Heart right ventricle (tissue), 16 donors: ENCODE measurements at regions not wholly inside any gene's neighbourhood (a gene's known extent, or its start where the extent isn't known, plus 50 kb on each side); places are given as distances from the start of the nearest gene placed in this dataset.

Source experiments
- ATAC-seq, 8 donors: fragments of 200-7000 bp; cut with Tn5 transposase; one replicate each; pipeline ENCODE4 v1.9.1; 2020; ENCODE audit warnings: mild to moderate bottlenecking in 8 of 8, moderate library complexity in 8 of 8, moderate number of reproducible peaks in 1 of 8
- DNase-seq, 2 donors: peaks; one replicate each; pipeline ENCODE4 v3.0.0-alpha.2; 2020
- H3K27ac ChIP-seq, 10 donors: fragments of 200-600 bp; sonication (generic) in 2 of 10; one replicate each; pipeline versions ENCODE4 v1.5.0 to v1.8.0; 2020 to 2022; ENCODE audit warnings: mild to moderate bottlenecking in 3 of 10
- H3K27me3 ChIP-seq, 7 donors: fragments of 200-600 bp; one replicate each; pipeline ENCODE4 v1.8.0; 2021 to 2022; ENCODE audit warnings: mild to moderate bottlenecking in 2 of 7
- H3K36me3 ChIP-seq, 9 donors: fragments of 200-600 bp; sonication (generic) in 1 of 9; one replicate each; pipeline versions ENCODE4 v1.5.0 to v1.8.0; 2020 to 2022; ENCODE audit warnings: mild to moderate bottlenecking in 2 of 9
- H3K4me1 ChIP-seq, 9 donors: fragments of 200-600 bp; sonication (generic) in 1 of 9; one replicate each; pipeline versions ENCODE4 v1.5.0 to v1.8.0; 2020 to 2022; ENCODE audit warnings: mild to moderate bottlenecking in 4 of 9
- H3K4me3 ChIP-seq, 10 donors: fragments of 200-600 bp; sonication (generic) in 2 of 10; one replicate each; pipeline versions ENCODE4 v1.5.0 to v1.8.0; 2020 to 2022; ENCODE audit warnings: mild to moderate bottlenecking in 7 of 10, moderate library complexity in 2 of 10
- H3K9me3 ChIP-seq, 11 donors: fragments of 200-600 bp in 10 of 11; sonication (generic) in 2 of 11; one replicate each; pipeline versions ENCODE4 v1.5.0 to v1.8.0; 2013 to 2022; ENCODE audit warnings: mild to moderate bottlenecking in 2 of 11, control low read depth in 1 of 11, moderate library complexity in 1 of 11
- CTCF ChIP-seq, 9 donors: fragments of 200-600 bp; sonication (generic) in 2 of 9; IDR thresholded peaks; one replicate each; pipeline versions ENCODE4 v1.5.0 to v1.8.0; 2021 to 2022; ENCODE audit warnings: antibody characterized with exemption in 9 of 9, mild to moderate bottlenecking in 5 of 9, moderate library complexity in 1 of 9
- WGBS, 2 donors: extraction: QIAGEN DNeasy Blood & Tissue Kit; methylation state at CpG; one replicate each; pipeline ENCODE4 v1.1.7; 2013; ENCODE audit warnings: inconsistent platforms in 1 of 2; 5-methylcytosine and 5-hydroxymethylcytosine counted together
- intact Hi-C, 10 donors: fragments of 100-400 bp; cut with DNase I; formaldehyde crosslinking; loops; one replicate each; pipeline versions ENCODE4 v1.11.1 to v1.14.2; 2022
- donor health status: Arrhythmogenic right ventricular cardiomyopathy.
- donor health status: ischemic (EF 13 %, LVEDD 7.1; RV severe dilation, severe dysfunction).
- donor health status: healthy with polysubstance abuse.
- donor health status: DM: no; HTN: yes; CAD: no.
- donor health status: DM: no; HTN: no; CAD: no.
- donor health status: ischemic (EF 25% LVEDD 6.9; RV normal size, moderate dysfunction).
- donor health status: ischemic (EF 25% LVEDD 5.7; RV mildly dilated, moderate dysfunction).
- donor health status: healthy.
- donor health status: DM: yes; HTN: yes; CAD: no.
- donor health status: Ischemic cardiomyopathy.
- donor health status: ischemic (EF 35%, LVEDD 5.7; RV mildly dilated, moderate dysfunction).
- donor health status: nonischemic (EF 11% LVEDD 7.7; RV severe dilation, severe dysfunction).
- donor health status: DM: yes; HTN: yes; CAD: no.
- donor health status: PGD.
- donor health status: ischemic (EF 29% LVEDD 5.4; RV normal size, mild dysfunction).
- donor health status: nonischemic (EF 23%, LVEDD 6.1; RV moderate dilation, normal function).

GRCh38 chr13:80118506-80118905 lies 222.4 kb downstream of the SPRY2 start:
- ATAC-seq: no peak
- 95 to 98% methylated on average over 1 of the region's 1 CpG for WGBS, 2 donors
- no peak overlapping the region for H3K27ac ChIP-seq

GRCh38 chr13:80118099-80118498 lies 222.8 kb downstream of the SPRY2 start:
- Histone ChIP-seq H3K4me3 (no peak overlapping the region), H3K27me3 (no peaks in the 10 kb centered on the region), H3K36me3 (no peaks in the 10 kb centered on the region), H3K27ac (no peak overlapping the region), H3K9me3 (peaks cover 0 to 6% (median 0%) of the 10 kb centered on the region in 11 donors), H3K4me1 (no peaks in the 10 kb centered on the region)
- DNase-seq (no peak), ATAC-seq (no peak)
- intact Hi-C loops: no loop called here
- no peak for TF ChIP-seq CTCF (IDR thresholded peaks at IDR 0.05)
- WGBS, 2 donors: 97 to 100% methylated on average over 1 of the region's 1 CpG

More at GRCh38 chr13:80118506-80118905, 222.4 kb downstream of the SPRY2 start:
- DNase-seq: no peak
- Histone ChIP-seq H3K36me3 (no peaks in the 10 kb centered on the region), H3K4me1 (no peaks in the 10 kb centered on the region), H3K4me3 (no peak overlapping the region), H3K27me3 (no peaks in the 10 kb centered on the region), H3K9me3 (peaks cover 0 to 6% (median 0%) of the 10 kb centered on the region in 11 donors)
- intact Hi-C loops: no loop called here
- TF ChIP-seq CTCF (IDR thresholded peaks at IDR 0.05): no peak

- WGBS, 2 donors: 90 to 92% methylated on average over 2 of the region's 2 CpGs
- H3K9me3 ChIP-seq: peaks cover 0 to 6% (median 0%) of the 10 kb centered on the region in 11 donors
- no peaks in the 10 kb centered on the region for H3K27me3 ChIP-seq
- intact Hi-C loops: no loop called here
- H3K4me1 ChIP-seq: no peaks in the 10 kb centered on the region
- H3K36me3 ChIP-seq: no peaks in the 10 kb centered on the region
- H3K4me3 ChIP-seq: no peak overlapping the region
- ATAC-seq (no peak), DNase-seq (no peak)
- H3K27ac ChIP-seq: no peak overlapping the region
- TF ChIP-seq CTCF (IDR thresholded peaks at IDR 0.05): no peak
Observed at GRCh38 chr13:80117515-80117914, 223.4 kb downstream of the SPRY2 start.

- ATAC-seq: peak in 1 of 8 donors; percentile 20
- TF ChIP-seq CTCF (IDR thresholded peaks at IDR 0.05): no peak
- Histone ChIP-seq H3K36me3 (no peaks in the 10 kb centered on the region), H3K9me3 (peaks cover 0 to 6% (median 0%) of the 10 kb centered on the region in 11 donors), H3K4me3 (no peak overlapping the region), H3K4me1 (no peaks in the 10 kb centered on the region), H3K27me3 (no peaks in the 10 kb centered on the region), H3K27ac (no peak overlapping the region)
- no peak for DNase-seq
- intact Hi-C loops: no loop called here
- 79 to 86% methylated on average over 3 of the region's 3 CpGs for WGBS, 2 donors
Observed at GRCh38 chr13:80116107-80116506, 224.8 kb downstream of the SPRY2 start.
